ENCODE measurements at regions not wholly inside any gene's neighbourhood (a gene's known extent, or its start where the extent isn't known, plus 50 kb on each side); places are given as distances from the start of the nearest gene placed in this dataset.

- H3K4me3 ChIP-seq (ENCODE audit: control insufficient read depth, low read depth, low read length): no peak overlapping the region
- TF ChIP-seq, protein P1, sequence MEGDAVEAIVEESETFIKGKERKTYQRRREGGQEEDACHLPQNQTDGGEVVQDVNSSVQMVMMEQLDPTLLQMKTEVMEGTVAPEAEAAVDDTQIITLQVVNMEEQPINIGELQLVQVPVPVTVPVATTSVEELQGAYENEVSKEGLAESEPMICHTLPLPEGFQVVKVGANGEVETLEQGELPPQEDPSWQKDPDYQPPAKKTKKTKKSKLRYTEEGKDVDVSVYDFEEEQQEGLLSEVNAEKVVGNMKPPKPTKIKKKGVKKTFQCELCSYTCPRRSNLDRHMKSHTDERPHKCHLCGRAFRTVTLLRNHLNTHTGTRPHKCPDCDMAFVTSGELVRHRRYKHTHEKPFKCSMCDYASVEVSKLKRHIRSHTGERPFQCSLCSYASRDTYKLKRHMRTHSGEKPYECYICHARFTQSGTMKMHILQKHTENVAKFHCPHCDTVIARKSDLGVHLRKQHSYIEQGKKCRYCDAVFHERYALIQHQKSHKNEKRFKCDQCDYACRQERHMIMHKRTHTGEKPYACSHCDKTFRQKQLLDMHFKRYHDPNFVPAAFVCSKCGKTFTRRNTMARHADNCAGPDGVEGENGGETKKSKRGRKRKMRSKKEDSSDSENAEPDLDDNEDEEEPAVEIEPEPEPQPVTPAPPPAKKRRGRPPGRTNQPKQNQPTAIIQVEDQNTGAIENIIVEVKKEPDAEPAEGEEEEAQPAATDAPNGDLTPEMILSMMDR (IDR thresholded peaks at IDR 0.05; ENCODE audit: control insufficient read depth, insufficient read depth, low read depth, low read length, missing control alignments): no peak
- DNase-seq (ENCODE audit: low read depth): no peak
Observed at GRCh38 chr9:135260221-135261180, 173.0 kb downstream of the OLFM1 start.

- TF ChIP-seq, protein P1 (IDR thresholded peaks at IDR 0.05; ENCODE audit: control insufficient read depth, insufficient read depth, low read depth, low read length, missing control alignments): no peak
- no peak for DNase-seq (ENCODE audit: low read depth)
- H3K4me3 ChIP-seq (ENCODE audit: control insufficient read depth, low read depth, low read length): no peak overlapping the region
Observed at GRCh38 chr9:135262248-135262647, 174.8 kb downstream of the OLFM1 start.

- TF ChIP-seq, protein P1 (IDR thresholded peaks at IDR 0.05; ENCODE audit: control insufficient read depth, insufficient read depth, low read depth, low read length, missing control alignments): no peak
- DNase-seq (ENCODE audit: low read depth): no peak
- H3K4me3 ChIP-seq (ENCODE audit: control insufficient read depth, low read depth, low read length): no peak overlapping the region
Observed at GRCh38 chr9:135263511-135263910, 176.0 kb downstream of the OLFM1 start.

GRCh38 chr9:135265931-135266330, 178.5 kb downstream of the OLFM1 start:
- TF ChIP-seq, protein P1 (IDR thresholded peaks at IDR 0.05; ENCODE audit: control insufficient read depth, insufficient read depth, low read depth, low read length, missing control alignments): no peak
- no peak for DNase-seq (ENCODE audit: low read depth)
- no peak overlapping the region for H3K4me3 ChIP-seq (ENCODE audit: control insufficient read depth, low read depth, low read length)

DNA sequence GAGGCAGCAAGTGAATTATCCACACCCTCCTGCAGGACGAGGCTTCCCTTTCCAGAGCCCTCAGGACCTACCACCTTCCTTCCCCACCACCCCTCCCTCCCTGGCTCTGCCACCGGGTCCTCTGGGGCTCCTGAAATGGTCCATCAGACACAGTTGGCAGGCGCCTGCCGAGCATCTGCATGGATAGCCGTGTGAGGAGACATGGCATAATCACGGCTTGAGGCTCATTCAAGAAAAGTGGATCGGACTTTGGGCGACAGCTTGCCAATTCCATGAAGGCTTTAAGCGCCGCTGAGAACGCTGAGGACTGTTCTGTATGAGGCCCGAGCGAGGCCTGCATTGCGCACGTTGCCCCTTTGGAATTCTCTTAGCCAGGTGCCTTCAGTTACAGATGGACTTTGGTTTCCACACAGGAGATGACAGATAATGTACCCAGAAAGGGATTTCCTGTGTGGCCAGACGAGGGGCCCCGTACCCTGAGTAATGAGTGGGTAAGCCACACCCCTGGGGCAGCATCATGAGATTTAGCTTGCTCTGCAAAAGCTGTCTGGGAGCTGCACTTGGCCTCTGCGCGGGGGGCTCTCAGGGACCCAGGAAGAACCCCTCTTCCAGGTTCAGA, 179.8 kb downstream of the OLFM1 start:
- no peak for DNase-seq (ENCODE audit: low read depth)
- TF ChIP-seq, protein P1 (IDR thresholded peaks at IDR 0.05; ENCODE audit: control insufficient read depth, insufficient read depth, low read depth, low read length, missing control alignments): no peak
- no peak overlapping the region for H3K4me3 ChIP-seq (ENCODE audit: control insufficient read depth, low read depth, low read length)

GRCh38 chr9:135268031-135268430, 180.6 kb downstream of the OLFM1 start:
- TF ChIP-seq, protein P1 (IDR thresholded peaks at IDR 0.05; ENCODE audit: control insufficient read depth, insufficient read depth, low read depth, low read length, missing control alignments): no peak
- no peak overlapping the region for H3K4me3 ChIP-seq (ENCODE audit: control insufficient read depth, low read depth, low read length)

More at GRCh38 chr9:135268031-135268430, 180.6 kb downstream of the OLFM1 start:
- no peak for DNase-seq (ENCODE audit: low read depth)

All from AG09309 (cell line).